H9 (cell line): ENCODE measurements at regions not wholly inside any gene's neighbourhood (a gene's known extent, or its start where the extent isn't known, plus 50 kb on each side); places are given as distances from the start of the nearest gene placed in this dataset.

ENCODE experiments used
- DNase-seq: peaks from one replicate; pipeline ENCODE4 v3.0.0-alpha.2; 2017
- H2AFZ ChIP-seq: one replicate; pipeline ENCODE4 v1.6.1; 2013; ENCODE audit warnings: mild to moderate bottlenecking, low read length, control low read depth, moderate library complexity
- H2AK5ac ChIP-seq: 2 replicates; pipeline ENCODE4 v1.6.1; 2013; ENCODE audit warnings: low read length, control low read depth, mixed read lengths; ENCODE audit not compliant: insufficient read length
- H2BK120ac ChIP-seq: one replicate; pipeline ENCODE4 v1.6.1; 2013; ENCODE audit warnings: low read depth, mild to moderate bottlenecking, low read length, control low read depth, inconsistent platforms; ENCODE audit not compliant: poor library complexity, severe bottlenecking
- H2BK12ac ChIP-seq: 2 replicates; pipeline ENCODE4 v1.6.1; 2013; ENCODE audit warnings: low read length, control low read depth, mixed read lengths, low read depth; ENCODE audit not compliant: insufficient read length
- H2BK15ac ChIP-seq: 2 replicates; pipeline ENCODE4 v1.6.1; 2013; ENCODE audit warnings: low read depth, low read length, control low read depth
- H2BK20ac ChIP-seq: one replicate; pipeline ENCODE4 v1.6.1; 2013; ENCODE audit warnings: low read depth, mild to moderate bottlenecking, low read length, control low read depth, inconsistent platforms; ENCODE audit not compliant: poor library complexity, severe bottlenecking
- H2BK5ac ChIP-seq: 2 replicates; pipeline ENCODE4 v1.6.1; 2013; ENCODE audit warnings: low read length, control low read depth, mixed read lengths; ENCODE audit not compliant: insufficient read length
- H3K14ac ChIP-seq: 2 replicates; pipeline ENCODE4 v1.6.1; 2013; ENCODE audit warnings: low read length, control low read depth; ENCODE audit not compliant: insufficient read depth
- H3K18ac ChIP-seq: 2 replicates; pipeline ENCODE4 v1.6.1; 2013; ENCODE audit warnings: low read depth, mild to moderate bottlenecking, mixed read lengths, low read length, control low read depth; ENCODE audit not compliant: insufficient read length
- H3K23ac ChIP-seq: 2 replicates; pipeline ENCODE4 v1.6.1; 2013; ENCODE audit warnings: low read length, control low read depth, mixed read lengths, low read depth; ENCODE audit not compliant: insufficient read length
- H3K23me2 ChIP-seq: 2 replicates; pipeline ENCODE4 v1.6.1; 2013; ENCODE audit warnings: low read depth, mild to moderate bottlenecking, mixed read lengths, low read length, control low read depth; ENCODE audit not compliant: insufficient read length, poor library complexity, severe bottlenecking
- H3K27ac ChIP-seq: 2 replicates; pipeline ENCODE4 v1.5.1; 2013; ENCODE audit warnings: low read length, control low read depth, mixed read lengths, low read depth; ENCODE audit not compliant: insufficient read length
- H3K27me3 ChIP-seq: 2 replicates; pipeline ENCODE4 v1.6.1; 2013; ENCODE audit warnings: low read length, control low read depth, inconsistent platforms; ENCODE audit not compliant: insufficient read depth
- H3K4ac ChIP-seq: 2 replicates; pipeline ENCODE4 v1.6.1; 2013; ENCODE audit warnings: low read depth, mild to moderate bottlenecking, control low read depth, inconsistent platforms, low read length, moderate library complexity
- H3K4me1 ChIP-seq: 2 replicates; pipeline ENCODE4 v1.6.1; 2013; ENCODE audit warnings: low read length, control low read depth, inconsistent platforms; ENCODE audit not compliant: insufficient read depth
- H3K4me2 ChIP-seq: 2 replicates; pipeline ENCODE4 v1.6.1; 2013; ENCODE audit warnings: low read length, control low read depth, mixed read lengths; ENCODE audit not compliant: insufficient read length, insufficient read depth
- H3K56ac ChIP-seq: 2 replicates; pipeline ENCODE4 v1.6.1; 2013; ENCODE audit warnings: low read depth, mild to moderate bottlenecking, mixed read lengths, low read length, control low read depth; ENCODE audit not compliant: insufficient read length
- H3K79me1 ChIP-seq: 2 replicates; pipeline ENCODE4 v1.6.1; 2013; ENCODE audit warnings: low read depth, mild to moderate bottlenecking, moderate library complexity, low read length, control low read depth, inconsistent platforms; ENCODE audit not compliant: insufficient read depth, poor library complexity, severe bottlenecking
- H3K79me2 ChIP-seq: 2 replicates; pipeline ENCODE4 v1.6.1; 2013; ENCODE audit warnings: low read length, control low read depth, inconsistent platforms; ENCODE audit not compliant: insufficient read depth
- H3K9ac ChIP-seq: 2 replicates; pipeline ENCODE4 v1.6.1; 2013; ENCODE audit warnings: low read length, control low read depth, mixed read lengths; ENCODE audit not compliant: insufficient read length; ENCODE audit errors: extremely low read depth
- H3K9me3 ChIP-seq: one replicate; pipeline ENCODE4 v1.6.1; 2013; ENCODE audit warnings: low read depth, low read length, inconsistent platforms; ENCODE audit not compliant: control insufficient read depth
- H3T11ph ChIP-seq: one replicate; pipeline ENCODE4 v1.6.1; 2013; ENCODE audit warnings: mild to moderate bottlenecking, low read length, control low read depth, inconsistent platforms
- H4K20me1 ChIP-seq: one replicate; pipeline ENCODE4 v1.6.1; 2013; ENCODE audit not compliant: control insufficient read depth, insufficient read length, insufficient read depth
- H4K5ac ChIP-seq: 2 replicates; pipeline ENCODE4 v1.6.1; 2013; ENCODE audit warnings: low read depth, mild to moderate bottlenecking, mixed read lengths, low read length, control low read depth; ENCODE audit not compliant: insufficient read length
- H4K8ac ChIP-seq: replicated peaks from 2 replicates; pipeline ENCODE4 v1.6.1; 2013; ENCODE audit warnings: low read length, control low read depth, mixed read lengths, low read depth; ENCODE audit not compliant: insufficient read length
- H4K91ac ChIP-seq: 2 replicates; pipeline ENCODE4 v1.6.1; 2013; ENCODE audit warnings: low read depth, mild to moderate bottlenecking, moderate library complexity, mixed read lengths, low read length, control low read depth; ENCODE audit not compliant: insufficient read length
- H3K27ac Mint-ChIP-seq, 3 experiments: 2 replicates in 2 of 3; 3 replicates in 1 of 3; pipeline ENCODE4 v1.8.0; 2020 to 2021; ENCODE audit warnings: mixed read lengths in 3 of 3, mild to moderate bottlenecking in 1 of 3, moderate library complexity in 1 of 3
- H3K27me3 Mint-ChIP-seq: 2 replicates; pipeline ENCODE4 v1.8.0; 2021; ENCODE audit warnings: low read depth, mild to moderate bottlenecking, moderate library complexity, mixed read lengths
- H3K36me3 Mint-ChIP-seq, 3 experiments: 2 replicates in 2 of 3; 3 replicates in 1 of 3; pipeline ENCODE4 v1.8.0; 2020 to 2021; ENCODE audit warnings: low read depth in 3 of 3, mixed read lengths in 3 of 3; ENCODE audit not compliant: insufficient read depth in 1 of 3
- H3K4me1 Mint-ChIP-seq, 2 experiments: 2 replicates each; pipeline ENCODE4 v1.8.0; 2020; ENCODE audit warnings: mixed read lengths in 2 of 2
- H3K4me3 Mint-ChIP-seq, 2 experiments: 2 replicates in 1 of 2; 3 replicates in 1 of 2; pipeline ENCODE4 v1.8.0; 2020 to 2021; ENCODE audit warnings: mild to moderate bottlenecking in 2 of 2, mixed read lengths in 2 of 2, moderate library complexity in 1 of 2
- H3K9me3 Mint-ChIP-seq, 2 experiments: 2 replicates in 1 of 2; 3 replicates in 1 of 2; pipeline ENCODE4 v1.8.0; 2020; ENCODE audit warnings: mild to moderate bottlenecking in 2 of 2, mixed read lengths in 2 of 2, moderate library complexity in 1 of 2
- WGBS: extraction: QIAGEN DNeasy Blood & Tissue Kit; methylation state at CpG from one replicate; pipeline ENCODE4 v1.1.7; 2013; ENCODE audit warnings: missing lambda C conversion rate, low lambda C conversion rate, mixed read lengths; ENCODE audit not compliant: insufficient read length; ENCODE audit errors: extremely low coverage; 5-methylcytosine and 5-hydroxymethylcytosine counted together
- TF ChIP-seq, protein P1 (sequence below): fragments of 200-600 bp; sonication (generic); conservative IDR thresholded peaks from 3 replicates; pipeline ENCODE4 v1.8.0; 2021; ENCODE audit warnings: antibody characterized with exemption, mild to moderate bottlenecking

DNA sequence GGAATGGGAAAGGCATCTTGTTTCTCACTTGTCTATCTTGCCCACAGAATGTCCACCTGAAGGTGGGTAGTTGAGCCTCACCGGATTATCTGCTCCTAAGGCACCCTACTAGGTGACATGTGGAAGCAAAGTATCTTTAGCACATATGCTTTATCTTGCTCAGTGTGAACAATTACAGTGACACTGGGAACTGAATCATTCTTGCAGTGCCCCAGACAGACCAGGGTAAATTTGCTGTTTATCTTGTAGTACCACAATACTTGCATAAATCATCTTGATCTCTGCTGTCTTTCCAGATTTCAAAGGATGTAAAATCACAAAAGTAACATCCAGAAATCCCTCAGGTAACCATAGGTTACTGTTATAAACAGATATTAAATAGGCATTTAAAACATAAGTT is 930.0 kb upstream of the INTU start:
- no peak overlapping the region for H3K4me3 Mint-ChIP-seq
- no peak overlapping the region for H2BK20ac ChIP-seq
- H4K5ac ChIP-seq = no peak overlapping the region
- H3K4ac ChIP-seq = no peak overlapping the region
- no peaks in the 10 kb centered on the region for H3K36me3 Mint-ChIP-seq
- TF ChIP-seq, protein P1, sequence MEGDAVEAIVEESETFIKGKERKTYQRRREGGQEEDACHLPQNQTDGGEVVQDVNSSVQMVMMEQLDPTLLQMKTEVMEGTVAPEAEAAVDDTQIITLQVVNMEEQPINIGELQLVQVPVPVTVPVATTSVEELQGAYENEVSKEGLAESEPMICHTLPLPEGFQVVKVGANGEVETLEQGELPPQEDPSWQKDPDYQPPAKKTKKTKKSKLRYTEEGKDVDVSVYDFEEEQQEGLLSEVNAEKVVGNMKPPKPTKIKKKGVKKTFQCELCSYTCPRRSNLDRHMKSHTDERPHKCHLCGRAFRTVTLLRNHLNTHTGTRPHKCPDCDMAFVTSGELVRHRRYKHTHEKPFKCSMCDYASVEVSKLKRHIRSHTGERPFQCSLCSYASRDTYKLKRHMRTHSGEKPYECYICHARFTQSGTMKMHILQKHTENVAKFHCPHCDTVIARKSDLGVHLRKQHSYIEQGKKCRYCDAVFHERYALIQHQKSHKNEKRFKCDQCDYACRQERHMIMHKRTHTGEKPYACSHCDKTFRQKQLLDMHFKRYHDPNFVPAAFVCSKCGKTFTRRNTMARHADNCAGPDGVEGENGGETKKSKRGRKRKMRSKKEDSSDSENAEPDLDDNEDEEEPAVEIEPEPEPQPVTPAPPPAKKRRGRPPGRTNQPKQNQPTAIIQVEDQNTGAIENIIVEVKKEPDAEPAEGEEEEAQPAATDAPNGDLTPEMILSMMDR = no peak
- no peak overlapping the region for H2BK120ac ChIP-seq
- H2AK5ac ChIP-seq = no peak overlapping the region
- H3K27ac ChIP-seq = no peak overlapping the region
- H3K23ac ChIP-seq = no peak overlapping the region
- no peak overlapping the region for H3K4me2 ChIP-seq
- H3K9me3 Mint-ChIP-seq = peaks cover 0 to 3% of the 10 kb centered on the region in 2 experiments; a peak in 1 of 5 replicates
- H3K9me3 ChIP-seq = no peaks in the 10 kb centered on the region
- H4K8ac ChIP-seq = no peak overlapping the region
- no peaks in the 10 kb centered on the region for H3K4me1 Mint-ChIP-seq
- no peaks in the 10 kb centered on the region for H3K79me2 ChIP-seq
- H3K27ac Mint-ChIP-seq = no peak overlapping the region
- no peaks in the 10 kb centered on the region for H3K27me3 Mint-ChIP-seq
- H3K56ac ChIP-seq = no peak overlapping the region
- no peak overlapping the region for H3K18ac ChIP-seq
- H2BK5ac ChIP-seq = no peak overlapping the region
- no peak for DNase-seq
- no peaks in the 10 kb centered on the region for H3K23me2 ChIP-seq
- H4K91ac ChIP-seq = no peak overlapping the region
- H2BK15ac ChIP-seq = no peak overlapping the region
- H3K27me3 ChIP-seq = no peaks in the 10 kb centered on the region
- WGBS = no CpG with 5 or more reads among the region's 1 CpG
- no peak overlapping the region for H3T11ph ChIP-seq
- no peak overlapping the region for H3K14ac ChIP-seq
- H3K9ac ChIP-seq = no peak overlapping the region
- no peaks in the 10 kb centered on the region for H3K79me1 ChIP-seq
- no peaks in the 10 kb centered on the region for H3K4me1 ChIP-seq
- no peaks in the 10 kb centered on the region for H4K20me1 ChIP-seq
- H2AFZ ChIP-seq = no peak overlapping the region
- no peak overlapping the region for H2BK12ac ChIP-seq
